HepG2 (cell line): ENCODE measurements at regions not wholly inside any gene's neighbourhood (a gene's known extent, or its start where the extent isn't known, plus 50 kb on each side); places are given as distances from the start of the nearest gene placed in this dataset.

Source experiments
- ATAC-seq: fragments of 200-7000 bp; cut with Tn5 transposase; 3 replicates; pipeline ENCODE4 v1.9.1; 2020; ENCODE audit warnings: mild to moderate bottlenecking, moderate library complexity
- BruUV-seq: library from RNA; stranded (reverse); fragments of 400-500 nt; replicated peaks from 2 replicates; lab custom pipeline; 2021; lab: Mats Ljungman, UMichigan
- CTCF ChIA-PET: fragments of 300-600 bp; formaldehyde crosslinking; extraction: SDS; loops from one replicate; lab custom pipeline; 2021; ENCODE audit warnings: low total read pairs, inconsistent platforms, low intra/inter-chr PET ratio; lab: Yijun Ruan, JAX
- POLR2A ChIA-PET: fragments of 350-600 bp; sonication (Branson Sonifier 250); formaldehyde crosslinking; loops from one replicate; lab custom pipeline; 2020; ENCODE audit warnings: antibody characterized with exemption, inconsistent platforms; lab: Yijun Ruan, JAX
- DNase-seq: peaks from one replicate; pipeline ENCODE4 v3.0.0-alpha.2; 2015; ENCODE audit warnings: low spot score
- FAIRE-seq: peaks from 3 replicates; lab custom pipeline; 2011; peaks lifted over from hg19 to GRCh38; lab: Jason Lieb, UNC
- H2AFZ ChIP-seq: one replicate; pipeline ENCODE4 v1.6.1; 2011; ENCODE audit warnings: low read length, inconsistent platforms
- H3K27ac ChIP-seq: fragments of 300-600 bp; 3 replicates; pipeline ENCODE4 v1.8.0; 2011; ENCODE audit warnings: mixed run types, mild to moderate bottlenecking, mixed read lengths, low read length, inconsistent platforms; ENCODE audit not compliant: insufficient read depth; ENCODE audit errors: extremely low read length
- H3K27me3 ChIP-seq, 2 experiments: fragments of 200-600 bp in 1 of 2; 2 replicates in 1 of 2; 3 replicates in 1 of 2; pipeline versions ENCODE4 v1.6.0 to v1.8.0; 2011; ENCODE audit warnings: low read length in 2 of 2, mild to moderate bottlenecking in 2 of 2, moderate library complexity in 2 of 2, inconsistent platforms in 1 of 2; ENCODE audit not compliant: insufficient read depth in 2 of 2, control insufficient read depth in 1 of 2
- H3K36me3 ChIP-seq, 2 experiments: fragments of 200-600 bp in 1 of 2; replicated peaks in 1 of 2; 2 replicates in 1 of 2; 3 replicates in 1 of 2; pipeline versions ENCODE4 v1.5.1 to v1.8.0; 2011; ENCODE audit warnings: low read length in 2 of 2, inconsistent platforms in 1 of 2; ENCODE audit not compliant: insufficient read depth in 2 of 2, control insufficient read depth in 1 of 2
- H3K4me1 ChIP-seq: 2 replicates; pipeline ENCODE4 v1.5.1; 2012; ENCODE audit warnings: low read length, inconsistent platforms; ENCODE audit not compliant: insufficient read depth
- H3K4me2 ChIP-seq: 2 replicates; pipeline ENCODE4 v1.6.0; 2011; ENCODE audit warnings: low read depth, low read length, inconsistent platforms
- H3K4me3 ChIP-seq, 3 experiments: fragments of 200-600 bp in 1 of 3; sonication (generic), shearing (Covaris generic) in 1 of 3; replicated peaks in 1 of 3; 2 replicates each; pipeline ENCODE4 v1.5.1; 2011 to 2016; ENCODE audit warnings: low read length in 3 of 3, inconsistent platforms in 2 of 3, low read depth in 2 of 3, mild to moderate bottlenecking in 2 of 3, control low read depth in 1 of 3, mixed read lengths in 1 of 3; ENCODE audit not compliant: insufficient read depth in 1 of 3
- H3K79me2 ChIP-seq: one replicate; pipeline ENCODE4 v1.6.1; 2011; ENCODE audit warnings: low read length, inconsistent platforms; ENCODE audit not compliant: insufficient read depth
- H3K9ac ChIP-seq: 2 replicates; pipeline ENCODE4 v1.6.0; 2011; ENCODE audit warnings: mild to moderate bottlenecking, low read depth, low read length, inconsistent platforms; ENCODE audit not compliant: insufficient read depth
- H3K9me3 ChIP-seq: 2 replicates; pipeline ENCODE4 v1.5.1; 2012; ENCODE audit warnings: mild to moderate bottlenecking, low read length
- H4K20me1 ChIP-seq: 2 replicates; pipeline ENCODE4 v1.6.0; 2011; ENCODE audit warnings: inconsistent platforms, mild to moderate bottlenecking, low read length, moderate library complexity; ENCODE audit not compliant: insufficient read depth
- ARNTL ChIP-seq: sonication (generic); formaldehyde crosslinking; IDR thresholded peaks from 2 replicates; pipeline ENCODE4 v1.4.0; 2020; ENCODE audit warnings: mild to moderate bottlenecking, missing genetic modification reagents
- BRD4 ChIP-seq: sonication (generic); formaldehyde crosslinking; IDR thresholded peaks from 2 replicates; pipeline ENCODE4 v1.4.0; 2020; ENCODE audit warnings: missing genetic modification reagents
- CC2D1A ChIP-seq: sonication (generic); formaldehyde crosslinking; IDR thresholded peaks from 2 replicates; pipeline ENCODE4 v1.8.1; 2023; ENCODE audit warnings: mild to moderate bottlenecking, missing genetic modification reagents
- CEBPG ChIP-seq: IDR thresholded peaks from 2 replicates; pipeline ENCODE4 v1.6.1; 2016
- DMAP1 ChIP-seq: IDR thresholded peaks from 2 replicates; pipeline ENCODE4 v1.6.1; 2016
- GTF3A ChIP-seq: sonication (generic); formaldehyde crosslinking; conservative IDR thresholded peaks from 2 replicates; pipeline ENCODE4 v1.4.0; 2020; ENCODE audit warnings: mild to moderate bottlenecking, missing genetic modification reagents
- HNF4G ChIP-seq, 2 experiments: sonication (generic) in 1 of 2; formaldehyde crosslinking in 1 of 2; IDR thresholded peaks; 2 replicates each; pipeline versions ENCODE4 v1.4.0 to v1.6.1; 2011 to 2020; ENCODE audit warnings: borderline replicate concordance in 2 of 2, low read depth in 2 of 2, mild to moderate bottlenecking in 2 of 2, low read length in 1 of 2, missing genetic modification reagents in 1 of 2, moderate library complexity in 1 of 2
- HNRNPK ChIP-seq: fragments of 200-400 bp; formaldehyde crosslinking; IDR thresholded peaks from 2 replicates; pipeline ENCODE4 v1.6.1; 2018; ENCODE audit warnings: low read length, low read depth, moderate library complexity, mild to moderate bottlenecking; ENCODE audit not compliant: poor library complexity, severe bottlenecking
- LCORL ChIP-seq, 2 experiments: fragments of 450-650 bp in 1 of 2; sonication (generic) in 1 of 2; formaldehyde crosslinking in 1 of 2; IDR thresholded peaks; 2 replicates each; pipeline versions ENCODE4 v1.5.0 to v1.6.1; 2017 to 2020; ENCODE audit warnings: antibody characterized with exemption in 1 of 2, missing genetic modification reagents in 1 of 2
- NBN ChIP-seq: fragments of 450-650 bp; conservative IDR thresholded peaks from 2 replicates; pipeline ENCODE4 v1.6.1; 2017
- NFE2 ChIP-seq: sonication (generic); formaldehyde crosslinking; IDR thresholded peaks from 2 replicates; pipeline ENCODE4 v1.4.0; 2020; ENCODE audit warnings: missing genetic modification reagents
- PHB2 ChIP-seq: fragments of 450-650 bp; IDR thresholded peaks from 2 replicates; pipeline ENCODE4 v1.6.1; 2018; ENCODE audit not compliant: partially characterized antibody
- SMAD1 ChIP-seq: sonication (generic); formaldehyde crosslinking; IDR thresholded peaks from 2 replicates; pipeline ENCODE4 v1.4.0; 2020; ENCODE audit warnings: missing genetic modification reagents, low read depth, mild to moderate bottlenecking, borderline replicate concordance
- SNAI1 ChIP-seq: sonication (generic); formaldehyde crosslinking; IDR thresholded peaks from 2 replicates; pipeline ENCODE4 v1.5.0; 2020; ENCODE audit warnings: mild to moderate bottlenecking, missing genetic modification reagents, borderline replicate concordance
- ZFAT ChIP-seq: sonication (generic); formaldehyde crosslinking; conservative IDR thresholded peaks from 2 replicates; pipeline ENCODE4 v1.8.1; 2023; ENCODE audit warnings: missing genetic modification reagents, inconsistent platforms
- ZMYM4 ChIP-seq: sonication (generic); formaldehyde crosslinking; IDR thresholded peaks from 2 replicates; pipeline ENCODE4 v1.8.1; 2023; ENCODE audit warnings: mild to moderate bottlenecking, missing genetic modification reagents
- ZNF260 ChIP-seq: sonication (generic); formaldehyde crosslinking; IDR thresholded peaks from 2 replicates; pipeline ENCODE4 v1.4.0; 2020; ENCODE audit warnings: missing genetic modification reagents, low read depth, mild to moderate bottlenecking, borderline replicate concordance
- WGBS: methylation state at CpG from one replicate; pipeline ENCODE4 v1.1.6; 2017; ENCODE audit warnings: low lambda C conversion rate; 5-methylcytosine and 5-hydroxymethylcytosine counted together
- in situ Hi-C: cut with HindIII; loops from 2 replicates; pipeline ENCODE4 v1.10.0; 2017; ENCODE audit warnings: low pct_unique_long_range_greater_than_20kb; ENCODE audit not compliant: extremely low pct_ligation_motif_present
- intact Hi-C: fragments of 100-400 bp; cut with micrococcal nuclease; formaldehyde crosslinking; loops from one replicate; pipeline ENCODE4 v1.10.0; 2022; ENCODE audit not compliant: unreplicated experiment
- TF ChIP-seq, protein P1 (sequence below): sonication (generic); formaldehyde crosslinking; IDR thresholded peaks from 2 replicates; pipeline ENCODE4 v1.4.0; 2020; ENCODE audit warnings: missing genetic modification reagents

DNA sequence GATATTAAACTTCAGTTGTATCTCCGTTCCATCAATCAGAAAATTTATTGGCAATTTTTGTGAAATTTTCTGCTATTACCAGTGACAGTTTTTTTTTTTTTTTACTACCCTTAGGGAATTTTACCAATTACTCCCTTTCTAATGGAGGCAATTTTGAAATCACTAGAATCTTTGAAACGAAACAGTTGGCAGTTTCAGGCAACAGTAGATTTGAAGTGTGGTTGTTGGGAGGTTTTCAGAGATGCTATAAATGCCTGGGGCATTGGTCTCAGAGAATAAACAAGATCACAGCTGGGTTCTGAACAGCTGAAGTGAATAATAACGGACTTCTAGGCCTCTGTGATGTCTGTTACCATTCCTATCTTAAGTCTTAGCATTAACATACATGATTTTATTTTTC is 535.9 kb upstream of the POT1 start:
- in situ Hi-C loops (no loop called here), intact Hi-C loops (no loop called here)
- Histone ChIP-seq H3K27me3 (no peaks in the 10 kb centered on the region), H4K20me1 (no peaks in the 10 kb centered on the region), H3K4me2 (no peak overlapping the region), H2AFZ (no peak overlapping the region), H3K9ac (no peak overlapping the region), H3K4me1 (no peaks in the 10 kb centered on the region), H3K36me3 (no peaks in the 10 kb centered on the region), H3K4me3 (no peak overlapping the region), H3K79me2 (no peaks in the 10 kb centered on the region), H3K9me3 (peaks cover 4% of the 10 kb centered on the region; the same call in 1 of the 2 replicates), H3K27ac (no peak overlapping the region)
- ChIA-PET CTCF (no interaction called here), POLR2A (no interaction called here)
- TF ChIP-seq ARNTL (CRISPR knock-in tag) (no peak), CEBPG (no peak), ZFAT (CRISPR knock-in tag) (no peak), CC2D1A (CRISPR knock-in tag) (no peak), BRD4 (CRISPR knock-in tag) (no peak), DMAP1 (CRISPR knock-in tag) (no peak)
- TF ChIP-seq, protein P1, sequence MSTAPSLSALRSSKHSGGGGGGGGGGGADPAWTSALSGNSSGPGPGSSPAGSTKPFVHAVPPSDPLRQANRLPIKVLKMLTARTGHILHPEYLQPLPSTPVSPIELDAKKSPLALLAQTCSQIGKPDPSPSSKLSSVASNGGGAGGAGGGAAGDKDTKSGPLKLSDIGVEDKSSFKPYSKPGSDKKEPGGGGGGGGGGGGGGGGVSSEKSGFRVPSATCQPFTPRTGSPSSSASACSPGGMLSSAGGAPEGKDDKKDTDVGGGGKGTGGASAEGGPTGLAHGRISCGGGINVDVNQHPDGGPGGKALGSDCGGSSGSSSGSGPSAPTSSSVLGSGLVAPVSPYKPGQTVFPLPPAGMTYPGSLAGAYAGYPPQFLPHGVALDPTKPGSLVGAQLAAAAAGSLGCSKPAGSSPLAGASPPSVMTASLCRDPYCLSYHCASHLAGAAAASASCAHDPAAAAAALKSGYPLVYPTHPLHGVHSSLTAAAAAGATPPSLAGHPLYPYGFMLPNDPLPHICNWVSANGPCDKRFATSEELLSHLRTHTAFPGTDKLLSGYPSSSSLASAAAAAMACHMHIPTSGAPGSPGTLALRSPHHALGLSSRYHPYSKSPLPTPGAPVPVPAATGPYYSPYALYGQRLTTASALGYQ (CRISPR knock-in tag): no peak
- DNase-seq (no peak), ATAC-seq (no peak), FAIRE-seq (no peak)
- 4% methylated on average over 3 of the region's 3 CpGs for WGBS
- BruUV-seq: no TSS peak

DNA sequence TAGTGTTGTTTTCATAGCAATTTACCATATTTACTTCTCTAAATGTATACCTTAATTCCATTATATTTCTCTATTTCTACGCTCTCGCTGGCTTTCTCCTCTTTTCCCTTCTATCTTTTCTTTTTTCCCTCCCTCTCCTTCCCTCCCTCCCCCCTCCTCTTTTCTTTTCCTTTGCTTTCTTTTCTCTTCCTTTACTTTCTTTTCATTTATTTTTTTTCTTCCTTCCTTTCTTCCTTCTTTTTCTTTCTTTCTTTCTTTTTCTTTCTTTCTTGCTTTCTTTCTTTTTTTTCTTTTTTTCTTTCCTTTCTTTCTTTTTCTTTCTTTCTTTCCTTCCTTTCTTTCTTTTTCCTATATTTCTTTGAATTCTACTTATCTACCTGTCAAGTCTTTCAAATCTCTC is 533.0 kb upstream of the POT1 start:
- DNase-seq (no peak), ATAC-seq (no peak), FAIRE-seq (no peak)
- Histone ChIP-seq H3K79me2 (no peaks in the 10 kb centered on the region), H2AFZ (no peak overlapping the region), H3K9me3 (peaks cover 30% of the 10 kb centered on the region), H3K4me2 (no peak overlapping the region), H3K27ac (no peak overlapping the region), H3K4me3 (no peak overlapping the region), H3K36me3 (no peaks in the 10 kb centered on the region), H3K9ac (no peak overlapping the region), H3K4me1 (no peaks in the 10 kb centered on the region), H3K27me3 (no peaks in the 10 kb centered on the region), H4K20me1 (no peaks in the 10 kb centered on the region)
- WGBS: 3% methylated on average over 2 of the region's 2 CpGs
- no TSS peak for BruUV-seq
- ChIA-PET CTCF (no interaction called here), POLR2A (no interaction called here)
- intact Hi-C loops (no loop called here), in situ Hi-C loops (no loop called here)
- no peak for TF ChIP-seq NFE2 (CRISPR knock-in tag)
- TF ChIP-seq HNRNPK: no peak
- no peak for TF ChIP-seq PHB2
- no peak for TF ChIP-seq SMAD1
- TF ChIP-seq LCORL (IDR thresholded peaks at IDR 0.05): no peak
- no peak for TF ChIP-seq LCORL (CRISPR knock-in tag; IDR thresholded peaks at IDR 0.05)
- TF ChIP-seq SNAI1 (CRISPR knock-in tag): no peak
- no peak for TF ChIP-seq NBN
- TF ChIP-seq ZNF260 (CRISPR knock-in tag): no peak
- no peak for TF ChIP-seq GTF3A (CRISPR knock-in tag)
- TF ChIP-seq HNF4G (IDR thresholded peaks at IDR 0.05; ENCODE audit: borderline replicate concordance, low read depth, low read length): no peak
- TF ChIP-seq HNF4G (CRISPR knock-in tag; IDR thresholded peaks at IDR 0.05; ENCODE audit: borderline replicate concordance, low read depth): no peak
- no peak for TF ChIP-seq ZMYM4 (CRISPR knock-in tag)
